ENCODE measurements at regions not wholly inside any gene's neighbourhood (a gene's known extent, or its start where the extent isn't known, plus 50 kb on each side); places are given as distances from the start of the nearest gene placed in this dataset.

DNA sequence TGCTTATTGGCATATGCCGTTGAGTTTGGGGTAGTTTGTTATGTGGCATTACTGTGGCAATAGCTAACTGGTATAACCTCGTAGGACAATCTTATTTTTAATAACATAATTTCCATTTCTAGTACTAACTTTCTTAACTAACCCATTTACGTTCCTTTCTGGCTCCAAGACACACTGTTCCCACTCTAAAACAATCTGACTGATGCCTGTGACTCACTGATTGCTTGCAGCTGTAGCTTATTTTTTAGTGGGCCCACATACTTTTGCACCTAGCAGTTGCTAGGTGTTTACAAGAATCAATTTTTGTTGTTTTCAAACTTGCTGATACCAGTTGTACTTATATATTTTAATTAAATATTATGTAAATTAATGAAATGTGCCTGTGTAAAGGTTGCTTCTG, 52.2 kb downstream of the FAT3 start:
- no peak for DNase-seq

- DNase-seq, result no peak
Measured at GRCh38 chr11:92277871-92278270, 53.3 kb downstream of the FAT3 start.

GRCh38 chr11:92278791-92279433, 54.3 kb downstream of the FAT3 start:
- DNase-seq, result no peak

GRCh38 chr11:92284107-92284506, 59.5 kb downstream of the FAT3 start:
- no peak for DNase-seq

GRCh38 chr11:92284558-92284957, 59.9 kb downstream of the FAT3 start:
- no peak for DNase-seq

GRCh38 chr11:92285776-92286175, 61.2 kb downstream of the FAT3 start:
- no peak for DNase-seq

- DNase-seq, result no peak
Measured at GRCh38 chr11:92286709-92287108, 62.1 kb downstream of the FAT3 start.

DNA sequence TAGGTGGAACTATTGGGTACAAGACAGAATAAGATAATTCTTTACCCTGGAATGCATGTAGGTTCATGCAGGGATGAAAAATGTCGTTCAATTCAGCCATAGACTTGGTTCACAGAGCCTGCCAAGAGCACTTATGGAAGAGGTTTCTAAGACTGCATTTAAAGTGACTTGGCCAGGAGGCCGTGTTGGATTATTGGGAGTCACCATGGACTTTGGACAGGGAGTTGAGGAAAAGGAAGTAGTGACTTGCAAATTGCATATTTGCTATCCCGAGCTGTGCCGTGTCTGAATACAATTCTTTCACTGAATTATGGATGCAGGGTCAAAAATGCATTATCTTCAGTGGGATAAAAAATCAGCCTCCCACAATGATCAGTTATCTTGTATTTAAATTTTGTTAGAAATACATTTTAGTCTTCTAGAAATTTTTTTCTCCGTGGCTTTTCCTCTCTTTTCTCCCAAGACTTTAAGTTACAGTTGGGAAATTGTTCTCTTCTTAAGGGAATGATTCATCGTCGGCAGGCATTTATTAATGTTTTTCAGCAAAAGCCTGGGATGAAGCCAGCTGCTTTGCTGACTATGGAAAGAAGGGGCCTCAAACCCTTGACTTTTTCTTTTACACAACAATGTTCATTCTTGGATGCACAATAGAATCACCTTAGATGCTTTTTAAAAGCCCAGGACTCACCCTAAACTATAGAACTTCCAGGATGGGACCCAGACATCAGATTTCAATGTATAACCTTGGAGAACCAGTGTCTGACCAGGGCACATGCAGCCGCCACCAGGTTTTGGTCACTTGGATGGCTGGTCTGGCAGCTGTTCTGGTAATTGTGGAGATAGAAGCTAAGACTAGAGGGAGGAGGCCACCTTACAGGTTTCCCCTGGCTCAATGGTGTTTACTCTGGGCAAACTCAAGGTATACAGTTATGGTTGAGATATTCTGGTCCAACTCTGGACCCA, 70.8 kb downstream of the FAT3 start:
- DNase-seq, result no peak

GRCh38 chr11:92296138-92296515, 71.5 kb downstream of the FAT3 start:
- DNase-seq, result no peak

GRCh38 chr11:92297567-92298553, 73.2 kb downstream of the FAT3 start:
- no peak for DNase-seq

DNA sequence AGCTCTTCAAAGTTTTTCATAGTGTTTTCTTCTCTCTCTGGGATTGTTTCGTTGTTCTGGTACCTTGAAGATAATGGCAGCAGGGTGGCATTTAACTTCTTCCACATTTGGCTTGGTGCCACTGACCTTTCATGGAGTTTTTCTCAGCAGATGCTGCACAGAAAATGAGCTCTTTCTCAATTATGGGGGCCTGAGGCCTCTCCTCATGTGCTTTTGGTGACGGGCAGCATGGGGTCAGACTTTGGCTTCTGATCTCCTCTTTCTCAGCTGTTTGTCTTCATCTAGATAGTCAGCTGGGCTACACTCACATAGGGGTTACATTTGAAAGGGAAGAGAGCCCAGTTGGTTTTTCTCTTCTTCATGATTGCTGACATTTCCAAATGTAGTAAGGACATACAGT, 76.3 kb downstream of the FAT3 start:
- no peak for DNase-seq

DNA sequence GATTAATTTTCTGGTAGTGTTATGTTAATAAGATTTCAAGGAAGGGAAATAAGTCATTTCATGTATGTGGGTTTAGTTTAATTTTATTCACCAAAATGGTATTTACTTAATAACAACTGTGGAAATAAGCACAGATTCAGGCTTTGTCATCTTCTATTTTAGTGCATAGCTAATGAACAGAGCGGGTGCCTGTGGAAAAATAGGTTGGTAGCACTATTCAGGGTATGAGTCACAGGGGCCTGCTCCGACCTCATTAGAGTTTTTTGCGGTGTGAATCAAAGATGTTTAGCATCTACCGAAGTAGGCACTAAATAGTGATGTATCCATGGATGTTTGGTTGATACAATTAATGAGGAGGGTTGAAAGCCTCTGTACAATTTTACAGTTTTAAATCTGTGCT, 78.2 kb downstream of the FAT3 start:
- no peak for DNase-seq

DNA sequence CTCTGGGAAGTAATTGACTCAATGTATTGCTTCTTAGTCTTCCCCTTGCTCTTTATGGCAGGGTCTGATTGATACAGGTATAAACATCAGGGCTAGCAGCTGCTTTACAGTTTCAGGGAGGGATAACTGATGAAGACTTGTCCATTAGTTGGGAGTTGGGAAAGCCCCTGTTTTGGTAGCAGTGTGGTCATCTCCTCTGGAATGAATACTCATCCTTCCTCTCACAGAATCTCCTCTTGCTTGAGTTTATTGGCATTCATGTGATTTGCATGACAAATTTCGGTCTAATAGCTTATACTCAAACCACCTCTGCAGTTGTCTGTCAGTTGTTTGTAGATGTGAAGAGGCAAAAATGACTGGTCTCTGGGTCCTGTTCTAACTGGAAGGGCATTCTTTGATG, 79.7 kb downstream of the FAT3 start:
- DNase-seq, result no peak

- DNase-seq, result no peak
Measured at GRCh38 chr11:92306966-92307510, 82.4 kb downstream of the FAT3 start.

DNA sequence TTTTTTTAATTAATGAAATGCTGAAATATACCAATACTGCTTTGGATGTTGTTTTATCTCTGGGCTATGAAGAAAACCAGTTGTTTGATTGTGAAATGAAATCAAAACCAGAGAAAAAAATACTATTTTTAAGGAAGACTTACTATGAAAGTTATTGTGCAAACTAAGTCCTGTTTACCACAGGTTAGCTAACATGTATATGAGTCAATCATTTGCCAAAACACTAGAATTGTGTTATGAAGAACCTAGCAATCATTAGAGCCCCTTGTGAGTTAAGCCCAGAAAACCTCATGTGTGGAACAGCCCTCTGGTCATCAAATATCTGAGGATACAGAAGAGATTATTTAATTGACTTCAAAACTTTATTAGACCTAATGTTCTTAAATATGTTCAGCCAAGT, 83.7 kb downstream of the FAT3 start:
- DNase-seq, result no peak

- DNase-seq, result no peak
Measured at GRCh38 chr11:92311616-92312449, 87.2 kb downstream of the FAT3 start.

DNA sequence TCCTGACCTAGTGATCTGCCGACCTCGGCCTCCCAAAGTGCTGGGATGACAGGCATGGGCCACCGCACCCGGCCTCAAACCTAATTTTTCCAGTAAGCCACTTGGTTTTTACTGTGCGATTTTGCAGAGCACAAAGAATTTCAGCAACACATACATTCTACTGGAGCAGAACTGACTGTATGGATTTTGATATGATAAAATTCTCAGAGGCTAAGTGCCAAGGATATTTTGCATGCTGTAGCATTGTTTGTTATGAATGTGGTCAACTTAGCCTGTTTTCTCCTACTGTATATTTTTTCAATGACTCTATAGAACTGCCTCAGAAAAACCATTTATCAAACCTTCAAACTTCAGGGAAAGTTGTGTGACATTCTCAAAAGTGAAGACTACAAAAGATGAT, 89.2 kb downstream of the FAT3 start:
- no peak for DNase-seq

GRCh38 chr11:92314499-92314898, 89.9 kb downstream of the FAT3 start:
- DNase-seq, result no peak

- no peak for DNase-seq
Measured at GRCh38 chr11:92316106-92316809, 91.6 kb downstream of the FAT3 start.

DNA sequence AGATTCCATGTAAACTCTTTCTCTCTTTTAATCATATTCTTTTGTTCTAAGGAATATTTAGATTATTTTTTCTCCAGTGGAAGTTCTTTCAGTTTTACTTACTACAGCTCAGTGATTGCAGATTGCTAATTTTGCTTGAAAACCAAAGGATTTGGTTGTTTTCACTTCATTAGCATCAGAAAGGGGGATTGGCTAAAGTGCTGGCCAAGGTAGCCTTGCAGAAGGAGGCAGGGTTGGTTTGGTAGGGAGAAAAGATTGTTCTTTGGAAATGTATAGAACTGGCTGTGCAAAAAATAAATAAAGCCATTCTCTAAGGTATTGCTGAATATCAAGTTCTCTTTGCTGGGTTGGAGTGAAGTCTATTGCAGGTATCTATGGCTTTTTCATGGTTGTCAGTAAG, 92.6 kb downstream of the FAT3 start:
- no peak for DNase-seq

- DNase-seq, result no peak
Measured at GRCh38 chr11:92317721-92318120, 93.1 kb downstream of the FAT3 start.

Data from GDM1 (cell line).